IMR-90 (cell line): ENCODE measurements at regions not wholly inside any gene's neighbourhood (a gene's known extent, or its start where the extent isn't known, plus 50 kb on each side); places are given as distances from the start of the nearest gene placed in this dataset.

Source experiments
- ATAC-seq: fragments of 200-7000 bp; cut with Tn5 transposase; 2 replicates; pipeline ENCODE4 v1.9.1; 2020; ENCODE audit warnings: low read depth, mild to moderate bottlenecking, moderate library complexity
- BruUV-seq: library from RNA; stranded (reverse); fragments of 400-500 nt; replicated peaks from 2 replicates; lab custom pipeline; 2021; lab: Mats Ljungman, UMichigan
- CTCF ChIA-PET: fragments of 300-600 bp; formaldehyde crosslinking; extraction: SDS; loops from one replicate; lab custom pipeline; 2021; ENCODE audit warnings: antibody characterized with exemption; lab: Yijun Ruan, JAX
- POLR2A ChIA-PET: fragments of 300-600 bp; sonication (Branson Sonifier 250); formaldehyde crosslinking; loops from one replicate; lab custom pipeline; 2022; ENCODE audit warnings: antibody characterized with exemption; ENCODE audit not compliant: unreplicated experiment; lab: Charles Lee
- DNase-seq: peaks from one replicate; pipeline ENCODE4 v3.0.0; 2013
- H2AFZ ChIP-seq: replicated peaks from 2 replicates; pipeline ENCODE3; 2013; ENCODE audit warnings: low read length, mild to moderate bottlenecking; ENCODE audit not compliant: poor library complexity
- H2AK5ac ChIP-seq: 2 replicates; pipeline ENCODE4 v1.6.1; 2013; ENCODE audit warnings: low read depth, low read length, inconsistent platforms
- H2AK9ac ChIP-seq: replicated peaks from 2 replicates; pipeline ENCODE3; 2013; ENCODE audit warnings: mild to moderate bottlenecking, low read depth, low read length, moderate library complexity; ENCODE audit not compliant: poor library complexity
- H2BK120ac ChIP-seq: 2 replicates; pipeline ENCODE4 v1.6.1; 2013; ENCODE audit warnings: low read depth, low read length, inconsistent platforms
- H2BK15ac ChIP-seq: 3 replicates; pipeline ENCODE4 v1.6.1; 2013; ENCODE audit warnings: low read depth, low read length, inconsistent platforms
- H2BK20ac ChIP-seq: 2 replicates; pipeline ENCODE4 v1.6.1; 2013; ENCODE audit warnings: low read depth, mild to moderate bottlenecking, inconsistent platforms, low read length, moderate library complexity
- H2BK5ac ChIP-seq: 2 replicates; pipeline ENCODE4 v1.6.1; 2013; ENCODE audit warnings: mild to moderate bottlenecking, low read depth, low read length, inconsistent platforms; ENCODE audit not compliant: poor library complexity, severe bottlenecking
- H3K14ac ChIP-seq: replicated peaks from 2 replicates; pipeline ENCODE4 v1.6.1; 2013; ENCODE audit warnings: low read depth, low read length, inconsistent platforms
- H3K18ac ChIP-seq: 2 replicates; pipeline ENCODE4 v1.6.1; 2013; ENCODE audit warnings: low read depth, low read length, control low read depth
- H3K23ac ChIP-seq: 2 replicates; pipeline ENCODE4 v1.6.1; 2013; ENCODE audit warnings: low read depth, low read length, inconsistent platforms
- H3K27ac ChIP-seq: 2 replicates; pipeline ENCODE4 v1.5.1; 2013; ENCODE audit warnings: mild to moderate bottlenecking, control low read depth, low read length; ENCODE audit not compliant: insufficient read depth
- H3K27me3 ChIP-seq: 2 replicates; pipeline ENCODE4 v1.6.1; 2013; ENCODE audit warnings: low read length; ENCODE audit not compliant: control insufficient read depth, insufficient read depth
- H3K36me3 ChIP-seq: 2 replicates; pipeline ENCODE4 v1.6.1; 2013; ENCODE audit warnings: low read length, mixed read lengths; ENCODE audit not compliant: control insufficient read depth, insufficient read depth
- H3K4ac ChIP-seq: 2 replicates; pipeline ENCODE4 v1.6.1; 2013; ENCODE audit warnings: low read depth, low read length, inconsistent platforms
- H3K4me1 ChIP-seq: 2 replicates; pipeline ENCODE4 v1.6.1; 2013; ENCODE audit warnings: low read length, mixed read lengths; ENCODE audit not compliant: control insufficient read depth, insufficient read depth
- H3K4me2 ChIP-seq: 2 replicates; pipeline ENCODE4 v1.6.1; 2013; ENCODE audit warnings: low read depth, mild to moderate bottlenecking, control low read depth, low read length, moderate library complexity
- H3K4me3 ChIP-seq: 2 replicates; pipeline ENCODE4 v1.5.1; 2013; ENCODE audit warnings: low read depth, mild to moderate bottlenecking, control low read depth, low read length, moderate library complexity; ENCODE audit not compliant: insufficient read depth
- H3K56ac ChIP-seq: 2 replicates; pipeline ENCODE4 v1.6.1; 2013; ENCODE audit warnings: low read length, inconsistent platforms; ENCODE audit not compliant: insufficient read depth; ENCODE audit errors: extremely low read depth
- H3K79me1 ChIP-seq, 2 experiments: 2 replicates each; pipeline ENCODE4 v1.6.1; 2013; ENCODE audit warnings: low read length in 2 of 2, inconsistent platforms in 1 of 2, low read depth in 1 of 2
- H3K9ac ChIP-seq: 2 replicates; pipeline ENCODE4 v1.6.1; 2013; ENCODE audit warnings: low read depth, low read length, control low read depth
- H3K9me1 ChIP-seq: 2 replicates; pipeline ENCODE4 v1.6.1; 2013; ENCODE audit warnings: low read length, inconsistent platforms; ENCODE audit not compliant: insufficient read depth
- H3K9me3 ChIP-seq: 2 replicates; pipeline ENCODE4 v1.6.1; 2013; ENCODE audit warnings: low read length; ENCODE audit not compliant: control insufficient read depth, insufficient read depth
- H4K20me1 ChIP-seq: 2 replicates; pipeline ENCODE4 v1.6.1; 2013; ENCODE audit warnings: low read length, inconsistent platforms; ENCODE audit not compliant: insufficient read depth
- H4K5ac ChIP-seq: 2 replicates; pipeline ENCODE4 v1.6.1; 2013; ENCODE audit warnings: mild to moderate bottlenecking, low read depth, low read length, control low read depth
- H4K8ac ChIP-seq, 2 experiments: 2 replicates each; pipeline ENCODE4 v1.6.1; 2013; ENCODE audit warnings: low read depth in 2 of 2, low read length in 2 of 2, control low read depth in 1 of 2, inconsistent platforms in 1 of 2
- H4K91ac ChIP-seq: 2 replicates; pipeline ENCODE4 v1.6.1; 2013; ENCODE audit warnings: low read depth, low read length, inconsistent platforms; ENCODE audit not compliant: insufficient read depth
- ELK1 ChIP-seq: fragments of 150-350 bp; IDR thresholded peaks from 2 replicates; pipeline ENCODE4 v1.6.1; 2016; ENCODE audit warnings: low read depth, mild to moderate bottlenecking, low read length, moderate library complexity, borderline replicate concordance
- MAZ ChIP-seq: IDR thresholded peaks from 2 replicates; pipeline ENCODE4 v1.6.1; 2012; ENCODE audit warnings: low read depth, mild to moderate bottlenecking, low read length, improper control_type of control experiment, moderate library complexity, borderline replicate concordance
- RAD21 ChIP-seq: IDR thresholded peaks from 2 replicates; pipeline ENCODE4 v1.6.1; 2012; ENCODE audit warnings: low read length, improper control_type of control experiment
- RFX5 ChIP-seq: IDR thresholded peaks from 2 replicates; pipeline ENCODE4 v1.8.0; 2012; ENCODE audit warnings: low read depth, mild to moderate bottlenecking, low read length, moderate library complexity
- SMC3 ChIP-seq: fragments of 150-350 bp; IDR thresholded peaks from 2 replicates; pipeline ENCODE4 v1.6.1; 2016; ENCODE audit warnings: low read depth, mild to moderate bottlenecking, antibody characterized with exemption, low read length, moderate library complexity
- USF2 ChIP-seq: fragments of 150-350 bp; IDR thresholded peaks from 2 replicates; pipeline ENCODE4 v1.6.1; 2017; ENCODE audit warnings: mild to moderate bottlenecking, antibody characterized with exemption, low read length, low read depth
- WGBS, 2 experiments: methylation state at CpG; one replicate each; pipeline versions ENCODE4 v1.1.5 to v1.1.7; 2013; ENCODE audit warnings: missing lambda C conversion rate in 2 of 2; ENCODE audit not compliant: insufficient read length in 1 of 2; ENCODE audit errors: extremely low coverage in 2 of 2; 5-methylcytosine and 5-hydroxymethylcytosine counted together
- dilution Hi-C: fragments of 300-500 bp; cut with HindIII; formaldehyde crosslinking; loops from one replicate; pipeline ENCODE4 v1.14.3; 2018; ENCODE audit warnings: low sequenced_read_pairs; ENCODE audit not compliant: unreplicated experiment
- in situ Hi-C: fragments of 300-500 bp; cut with MboI; formaldehyde crosslinking; loops from 3 replicates; pipeline ENCODE4 v1.14.3; 2019; ENCODE audit warnings: low sequenced_read_pairs, inconsistent platforms, mixed read lengths
- intact Hi-C: fragments of 100-400 bp; cut with micrococcal nuclease; formaldehyde crosslinking; loops from 2 replicates; pipeline ENCODE4 v1.10.0; 2022

- no peak for DNase-seq
- dilution Hi-C loops (no loop called here), in situ Hi-C loops (no loop called here), intact Hi-C loops (no loop called here)
- no peaks in the 10 kb centered on the region for H3K27me3 ChIP-seq
- H2AK9ac ChIP-seq, result no peak overlapping the region
- H3K9me3 ChIP-seq, result peaks cover 2% of the 10 kb centered on the region; the same call in 1 of the 2 replicates
- no peaks in the 10 kb centered on the region for H3K36me3 ChIP-seq
- H4K20me1 ChIP-seq, result no peaks in the 10 kb centered on the region
- H3K79me1 ChIP-seq, result no peaks in the 10 kb centered on the region
- no peak for ATAC-seq
- TF ChIP-seq SMC3, result no peak
- no peak for TF ChIP-seq MAZ
- no peak for TF ChIP-seq USF2
- TF ChIP-seq ELK1, result no peak
- TF ChIP-seq RAD21, result no peak
- TF ChIP-seq RFX5, result no peak
- H3K18ac ChIP-seq, result no peak overlapping the region
- no peak overlapping the region for H2BK120ac ChIP-seq
- no TSS peak for BruUV-seq
- no peak overlapping the region for H4K8ac ChIP-seq
- H3K27ac ChIP-seq, result no peak overlapping the region
- H3K56ac ChIP-seq, result no peak overlapping the region
- no CpG with 5 or more reads among the region's 5 CpGs for WGBS, 2 experiments
- H3K4me1 ChIP-seq, result no peaks in the 10 kb centered on the region
- ChIA-PET POLR2A (no interaction called here), CTCF (no interaction called here)
- H2AFZ ChIP-seq, result no peak overlapping the region
- H3K4me2 ChIP-seq, result no peak overlapping the region
- H2BK15ac ChIP-seq, result no peak overlapping the region
- no peak overlapping the region for H3K4ac ChIP-seq
- H3K9ac ChIP-seq, result no peak overlapping the region
- no peak overlapping the region for H2BK20ac ChIP-seq
- no peak overlapping the region for H3K23ac ChIP-seq
- no peak overlapping the region for H2BK5ac ChIP-seq
- no peak overlapping the region for H3K4me3 ChIP-seq
- H3K9me1 ChIP-seq, result no peaks in the 10 kb centered on the region
- H3K14ac ChIP-seq, result no peak overlapping the region
- no peak overlapping the region for H2AK5ac ChIP-seq
- no peak overlapping the region for H4K5ac ChIP-seq
- no peak overlapping the region for H4K91ac ChIP-seq
These were observed 1139.6 kb upstream of the PCDH9 start for GRCh38 chr13:68369739-68370138.
